GM12873 (cell line): ENCODE measurements at regions not wholly inside any gene's neighbourhood (a gene's known extent, or its start where the extent isn't known, plus 50 kb on each side); places are given as distances from the start of the nearest gene placed in this dataset.

Experiments
- TF ChIP-seq, protein P1 (sequence below): IDR thresholded peaks from 2 replicates; pipeline ENCODE4 v1.5.1; 2012; ENCODE audit warnings: low read depth, mild to moderate bottlenecking, moderate library complexity, low read length, control low read depth; ENCODE audit not compliant: insufficient read depth; ENCODE audit errors: missing control alignments

DNA sequence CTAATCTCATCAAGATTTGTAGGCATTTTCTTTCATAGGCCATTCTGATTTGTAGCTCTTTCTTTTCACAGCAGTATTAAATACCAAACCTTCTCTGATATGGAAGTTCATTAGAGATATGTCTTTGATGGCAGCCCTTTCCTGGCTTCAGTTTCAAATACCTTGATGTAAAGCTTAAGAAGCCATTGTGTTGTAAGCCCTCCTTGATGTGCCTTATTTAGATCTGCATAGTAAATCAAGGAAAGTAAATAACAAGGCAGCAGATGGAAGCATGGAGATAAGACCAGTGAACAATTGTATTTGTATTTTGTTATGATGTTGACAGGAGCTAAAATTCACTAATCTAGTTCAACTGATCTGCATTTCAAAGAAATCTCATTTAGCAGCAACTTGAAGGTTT lies 234.9 kb upstream of the PPP1R3A start:
- TF ChIP-seq, protein P1, sequence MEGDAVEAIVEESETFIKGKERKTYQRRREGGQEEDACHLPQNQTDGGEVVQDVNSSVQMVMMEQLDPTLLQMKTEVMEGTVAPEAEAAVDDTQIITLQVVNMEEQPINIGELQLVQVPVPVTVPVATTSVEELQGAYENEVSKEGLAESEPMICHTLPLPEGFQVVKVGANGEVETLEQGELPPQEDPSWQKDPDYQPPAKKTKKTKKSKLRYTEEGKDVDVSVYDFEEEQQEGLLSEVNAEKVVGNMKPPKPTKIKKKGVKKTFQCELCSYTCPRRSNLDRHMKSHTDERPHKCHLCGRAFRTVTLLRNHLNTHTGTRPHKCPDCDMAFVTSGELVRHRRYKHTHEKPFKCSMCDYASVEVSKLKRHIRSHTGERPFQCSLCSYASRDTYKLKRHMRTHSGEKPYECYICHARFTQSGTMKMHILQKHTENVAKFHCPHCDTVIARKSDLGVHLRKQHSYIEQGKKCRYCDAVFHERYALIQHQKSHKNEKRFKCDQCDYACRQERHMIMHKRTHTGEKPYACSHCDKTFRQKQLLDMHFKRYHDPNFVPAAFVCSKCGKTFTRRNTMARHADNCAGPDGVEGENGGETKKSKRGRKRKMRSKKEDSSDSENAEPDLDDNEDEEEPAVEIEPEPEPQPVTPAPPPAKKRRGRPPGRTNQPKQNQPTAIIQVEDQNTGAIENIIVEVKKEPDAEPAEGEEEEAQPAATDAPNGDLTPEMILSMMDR = no peak

DNA sequence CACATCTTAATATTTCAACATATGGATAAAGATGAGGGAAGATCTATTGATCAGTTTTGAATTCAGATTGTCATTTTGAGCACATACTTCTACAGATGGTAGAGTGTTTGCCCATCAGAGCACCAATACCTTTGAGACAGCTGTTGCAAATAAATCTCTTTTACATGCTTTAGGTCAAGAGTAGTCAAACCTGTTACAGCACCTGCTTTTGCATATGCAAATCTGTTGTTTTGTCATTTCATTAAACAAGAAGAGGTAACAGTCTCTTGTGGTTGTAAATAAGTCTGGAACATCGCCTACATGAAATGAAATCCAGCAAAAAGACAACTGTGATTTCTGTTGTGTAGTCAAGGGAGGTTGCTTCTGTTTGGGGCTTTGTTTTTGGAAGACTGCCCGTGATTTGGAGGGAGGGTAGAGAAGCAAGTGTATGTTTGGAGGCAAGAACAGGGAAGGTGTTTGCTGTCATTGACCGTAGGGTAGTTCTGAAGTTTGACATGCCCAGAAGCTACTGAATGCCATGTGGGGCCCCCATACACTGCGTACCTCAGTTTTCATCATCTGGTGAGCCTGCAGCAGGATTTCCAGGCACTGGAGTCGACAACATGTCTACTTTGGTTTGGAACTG lies 233.6 kb upstream of the PPP1R3A start:
- TF ChIP-seq, protein P1 = no peak

DNA sequence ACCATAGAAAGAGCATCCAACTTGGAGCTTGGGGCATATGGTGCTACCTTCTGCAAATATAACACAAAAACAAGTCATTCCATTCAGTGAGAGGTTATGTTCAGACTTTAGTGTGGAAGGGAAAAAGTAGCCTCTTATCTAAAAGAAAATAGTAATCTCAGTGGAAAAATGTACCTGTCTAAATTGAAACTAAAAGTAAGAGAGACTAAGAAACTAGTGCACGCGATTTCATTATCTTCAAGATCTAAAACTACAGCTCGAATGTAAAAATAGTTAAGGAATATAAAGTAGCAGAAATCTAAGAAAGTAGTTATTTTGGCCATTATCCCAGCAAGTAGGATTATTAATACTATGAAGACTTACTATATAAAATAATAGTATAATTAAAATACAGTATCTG lies 233.0 kb upstream of the PPP1R3A start:
- TF ChIP-seq, protein P1 = no peak

DNA sequence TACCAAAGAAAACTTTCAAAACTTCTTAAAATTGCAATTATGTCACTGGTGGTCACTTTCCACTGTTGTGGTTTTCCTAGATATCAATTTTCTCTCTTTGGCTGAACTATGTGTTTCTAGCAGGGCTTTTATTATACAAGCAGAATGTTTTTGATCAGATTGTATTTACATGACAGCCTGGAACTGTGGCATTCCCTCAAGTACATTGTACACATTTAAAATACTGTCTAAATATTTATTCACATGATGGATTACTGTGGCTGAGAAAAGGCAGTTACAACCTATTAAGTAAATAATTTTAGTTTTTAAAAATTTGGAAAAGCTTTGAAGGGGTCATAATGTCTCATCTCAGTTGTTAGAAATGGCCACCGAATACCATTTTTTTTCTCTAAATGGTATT lies 231.9 kb upstream of the PPP1R3A start:
- TF ChIP-seq, protein P1 = no peak

DNA sequence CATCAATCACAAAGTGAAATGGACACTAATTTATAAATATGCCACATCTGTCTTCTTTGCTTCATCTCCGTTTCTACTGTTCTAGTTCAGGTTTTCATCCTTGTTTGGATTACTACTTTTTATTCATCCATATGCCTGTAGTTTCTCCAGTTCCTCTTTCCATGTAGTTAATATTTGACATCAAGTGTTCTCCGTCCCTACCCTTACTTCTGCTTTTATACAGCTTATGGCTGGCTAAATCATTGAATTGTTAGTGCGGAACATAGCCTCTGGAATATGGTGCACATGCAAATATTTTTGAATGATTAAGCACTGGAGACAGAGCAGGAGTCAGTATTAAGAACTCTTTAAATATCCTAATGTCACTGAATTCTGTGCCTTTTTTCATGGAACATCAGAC lies 230.0 kb upstream of the PPP1R3A start:
- TF ChIP-seq, protein P1 = no peak

DNA sequence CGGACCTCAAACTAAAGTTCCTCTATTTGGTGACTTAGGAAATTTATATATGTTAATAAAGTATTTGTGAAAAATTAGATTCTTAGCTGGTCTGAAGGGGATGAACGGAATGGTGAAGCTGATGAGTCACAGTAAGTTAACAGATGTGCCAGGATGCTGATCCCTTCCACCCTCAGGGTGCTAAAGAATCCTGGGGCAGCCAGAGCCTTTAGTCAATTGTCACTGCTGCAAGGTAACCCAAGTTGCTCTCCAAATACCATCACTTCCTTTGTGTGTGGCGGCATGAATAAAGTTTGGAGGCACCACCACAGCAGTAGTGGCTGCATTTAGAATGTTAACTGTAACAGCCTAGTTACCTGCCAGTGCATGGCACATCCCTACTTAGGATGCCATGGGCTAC lies 222.6 kb upstream of the PPP1R3A start:
- TF ChIP-seq, protein P1 = no peak

DNA sequence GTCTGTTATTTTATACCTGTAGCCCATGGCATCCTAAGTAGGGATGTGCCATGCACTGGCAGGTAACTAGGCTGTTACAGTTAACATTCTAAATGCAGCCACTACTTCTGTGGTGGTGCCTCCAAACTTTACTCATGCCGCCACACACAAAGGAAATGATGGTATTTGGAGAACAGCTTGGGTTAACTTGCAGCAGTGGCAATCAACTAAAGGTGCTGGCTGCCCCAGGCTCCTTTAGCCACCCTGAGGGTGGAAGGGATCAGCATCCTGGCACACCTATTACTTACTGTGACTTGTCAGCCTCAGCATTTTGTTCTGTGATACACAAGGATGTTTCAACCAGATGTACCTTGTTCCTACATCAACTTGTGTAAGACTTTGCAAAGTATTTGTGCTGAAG lies 221.8 kb upstream of the PPP1R3A start:
- TF ChIP-seq, protein P1 = no peak
